ENCODE measurements at regions not wholly inside any gene's neighbourhood (a gene's known extent, or its start where the extent isn't known, plus 50 kb on each side); places are given as distances from the start of the nearest gene placed in this dataset.
A peak's percentile ranks its signal among the peaks of the same experiment; 100 is the strongest.
"Not testable (repeated sequence)": the region's sequence is repeated elsewhere in the genome, so short reads cannot be mapped to it uniquely, and the experiment has no call there.

- DNase-seq (ENCODE audit: low read depth, low spot score): no peak
- Mint-ChIP-seq H3K9me3 (peaks cover 6% of the 10 kb centered on the region), H3K4me3 (no peak overlapping the region), H3K27ac (ENCODE audit: unreplicated experiment) (no peak overlapping the region), H3K4me1 (peaks cover 10% of the 10 kb centered on the region), H3K27me3 (ENCODE audit: low read depth) (no peaks in the 10 kb centered on the region), H3K36me3 (ENCODE audit: low read depth) (no peaks in the 10 kb centered on the region)
- TF ChIP-seq CTCF (conservative IDR thresholded peaks at IDR 0.05): no peak
Measured at GRCh38 chr5:142522983-142523382, 162.9 kb downstream of the FGF1 start.

GRCh38 chr5:142521706-142522105 lies 164.2 kb downstream of the FGF1 start:
- Mint-ChIP-seq H3K4me1 (peaks cover 14% of the 10 kb centered on the region), H3K36me3 (ENCODE audit: low read depth) (peaks cover 2% of the 10 kb centered on the region), H3K4me3 (no peak overlapping the region), H3K9me3 (peaks cover 8% of the 10 kb centered on the region), H3K27ac (ENCODE audit: unreplicated experiment) (no peak overlapping the region), H3K27me3 (ENCODE audit: low read depth) (no peaks in the 10 kb centered on the region)
- no peak for TF ChIP-seq CTCF (conservative IDR thresholded peaks at IDR 0.05)
- DNase-seq (ENCODE audit: low read depth, low spot score): no peak

GRCh38 chr5:142520885-142521284 lies 165.0 kb downstream of the FGF1 start:
- Mint-ChIP-seq H3K36me3 (ENCODE audit: low read depth) (peaks cover 8% of the 10 kb centered on the region), H3K9me3 (peaks cover 14% of the 10 kb centered on the region), H3K4me1 (peaks cover 14% of the 10 kb centered on the region), H3K27me3 (ENCODE audit: low read depth) (no peaks in the 10 kb centered on the region), H3K27ac (ENCODE audit: unreplicated experiment) (no peak overlapping the region), H3K4me3 (no peak overlapping the region)
- DNase-seq (ENCODE audit: low read depth, low spot score): no peak
- TF ChIP-seq CTCF (conservative IDR thresholded peaks at IDR 0.05): no peak

GRCh38 chr5:142519913-142520312 lies 166.0 kb downstream of the FGF1 start:
- H3K27me3 Mint-ChIP-seq (ENCODE audit: low read depth); H3K4me3 Mint-ChIP-seq; DNase-seq (ENCODE audit: low read depth, low spot score); H3K36me3 Mint-ChIP-seq (ENCODE audit: low read depth); H3K27ac Mint-ChIP-seq (ENCODE audit: unreplicated experiment): not testable (repeated sequence)
- Mint-ChIP-seq H3K9me3 (peaks cover 14% of the 10 kb centered on the region), H3K4me1 (peaks cover 14% of the 10 kb centered on the region)

- H3K4me1 Mint-ChIP-seq: peaks cover 29% of the 10 kb centered on the region
Measured at GRCh38 chr5:142517840-142518239, 168.1 kb downstream of the FGF1 start.

GRCh38 chr5:142516732-142517131 lies 169.2 kb downstream of the FGF1 start:
- no peak for DNase-seq (ENCODE audit: low read depth, low spot score)
- Mint-ChIP-seq H3K36me3 (ENCODE audit: low read depth) (peaks cover 8% of the 10 kb centered on the region), H3K4me3 (no peak overlapping the region), H3K27ac (ENCODE audit: unreplicated experiment) (peak overlapping the region; percentile 36), H3K27me3 (ENCODE audit: low read depth) (no peaks in the 10 kb centered on the region), H3K4me1 (peaks cover 37% of the 10 kb centered on the region), H3K9me3 (peaks cover 8% of the 10 kb centered on the region)
- no peak for TF ChIP-seq CTCF (conservative IDR thresholded peaks at IDR 0.05)

More at GRCh38 chr5:142517840-142518239, 168.1 kb downstream of the FGF1 start:
- DNase-seq (ENCODE audit: low read depth, low spot score): no peak
- TF ChIP-seq CTCF (conservative IDR thresholded peaks at IDR 0.05): no peak
- H3K9me3 Mint-ChIP-seq: peaks cover 8% of the 10 kb centered on the region
- H3K27me3 Mint-ChIP-seq (ENCODE audit: low read depth): no peaks in the 10 kb centered on the region
- peaks cover 8% of the 10 kb centered on the region for H3K36me3 Mint-ChIP-seq (ENCODE audit: low read depth)
- no peak overlapping the region for H3K27ac Mint-ChIP-seq (ENCODE audit: unreplicated experiment)
- no peak overlapping the region for H3K4me3 Mint-ChIP-seq

All from neural crest cell (in vitro differentiated cells).